ENCODE measurements at regions not wholly inside any gene's neighbourhood (a gene's known extent, or its start where the extent isn't known, plus 50 kb on each side); places are given as distances from the start of the nearest gene placed in this dataset.

DNA sequence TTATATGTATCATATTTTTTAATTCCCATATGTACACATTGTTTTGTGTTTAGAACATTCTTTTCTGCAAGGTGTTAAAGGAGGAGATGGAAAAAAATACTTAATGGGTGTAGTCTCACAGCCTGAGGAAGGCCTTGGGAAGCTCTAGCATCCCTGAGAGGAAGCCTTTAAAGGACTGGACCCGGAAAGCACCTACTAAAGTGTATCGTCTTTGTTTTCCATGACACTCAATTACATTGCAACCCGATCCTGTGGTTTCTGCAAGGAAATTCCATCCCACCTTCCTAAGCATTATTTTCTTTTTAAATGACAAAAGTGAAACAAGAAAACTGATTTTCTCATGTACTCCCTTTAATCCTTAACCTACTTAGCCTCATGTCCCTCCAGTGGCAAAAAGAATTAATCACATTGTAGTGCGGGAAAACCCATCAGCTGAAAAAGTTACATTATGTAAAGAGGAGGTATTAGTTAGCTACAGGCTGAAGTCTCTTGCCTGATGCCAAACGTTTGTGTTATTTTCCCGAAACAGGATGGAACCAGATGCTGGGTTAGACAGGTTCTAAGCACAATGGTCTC is 147.8 kb upstream of the CPSF6 start (continued):
- TF ChIP-seq YY1 (IDR thresholded peaks at IDR 0.05; ENCODE audit: low read depth, low read length), result no peak
- TF ChIP-seq KDM4A (IDR thresholded peaks at IDR 0.05; ENCODE audit: low read depth, low read length, severe bottlenecking), result no peak
- TF ChIP-seq SP1 (IDR thresholded peaks at IDR 0.05; ENCODE audit: low read depth, low read length), result no peak
